ENCODE measurements at regions not wholly inside any gene's neighbourhood (a gene's known extent, or its start where the extent isn't known, plus 50 kb on each side); places are given as distances from the start of the nearest gene placed in this dataset.

DNA sequence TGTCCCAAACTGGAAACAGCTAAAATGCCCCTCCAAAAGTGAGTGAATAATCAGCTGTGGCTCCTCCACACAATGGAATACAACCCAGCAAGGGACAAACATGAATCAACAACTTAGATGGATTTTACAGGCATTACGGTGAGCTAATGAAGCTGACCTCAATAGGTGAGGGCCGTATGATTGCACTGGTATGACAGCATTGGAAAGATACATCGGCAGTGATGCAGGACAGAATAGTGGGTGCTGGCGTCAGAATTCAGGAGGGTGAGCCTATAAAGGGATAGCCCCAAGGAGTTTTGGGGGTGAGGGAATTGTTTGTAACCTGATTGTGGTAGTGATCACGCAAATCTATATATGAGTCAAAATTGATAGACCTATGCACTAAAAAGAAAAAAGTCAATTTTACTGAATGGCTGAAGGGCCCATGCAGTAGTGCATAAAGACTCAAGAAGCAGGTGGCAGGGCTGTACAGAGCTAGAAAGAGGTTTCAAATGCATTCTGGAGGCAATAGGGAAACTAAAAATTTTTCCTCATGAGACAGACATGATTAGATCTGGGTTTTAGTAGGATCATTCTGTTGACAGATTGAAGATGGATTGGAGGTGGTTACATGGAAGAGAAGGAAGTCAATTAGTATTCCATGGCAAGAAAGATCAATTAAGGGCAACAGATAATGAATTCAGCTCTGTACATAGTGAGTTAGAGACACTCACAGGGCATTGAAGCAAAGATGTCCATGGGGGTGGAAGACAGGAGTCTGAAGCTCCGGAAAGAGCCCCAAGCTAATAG lies 90.8 kb downstream of the IRS2 start (continued):
- TF ChIP-seq, protein P1, sequence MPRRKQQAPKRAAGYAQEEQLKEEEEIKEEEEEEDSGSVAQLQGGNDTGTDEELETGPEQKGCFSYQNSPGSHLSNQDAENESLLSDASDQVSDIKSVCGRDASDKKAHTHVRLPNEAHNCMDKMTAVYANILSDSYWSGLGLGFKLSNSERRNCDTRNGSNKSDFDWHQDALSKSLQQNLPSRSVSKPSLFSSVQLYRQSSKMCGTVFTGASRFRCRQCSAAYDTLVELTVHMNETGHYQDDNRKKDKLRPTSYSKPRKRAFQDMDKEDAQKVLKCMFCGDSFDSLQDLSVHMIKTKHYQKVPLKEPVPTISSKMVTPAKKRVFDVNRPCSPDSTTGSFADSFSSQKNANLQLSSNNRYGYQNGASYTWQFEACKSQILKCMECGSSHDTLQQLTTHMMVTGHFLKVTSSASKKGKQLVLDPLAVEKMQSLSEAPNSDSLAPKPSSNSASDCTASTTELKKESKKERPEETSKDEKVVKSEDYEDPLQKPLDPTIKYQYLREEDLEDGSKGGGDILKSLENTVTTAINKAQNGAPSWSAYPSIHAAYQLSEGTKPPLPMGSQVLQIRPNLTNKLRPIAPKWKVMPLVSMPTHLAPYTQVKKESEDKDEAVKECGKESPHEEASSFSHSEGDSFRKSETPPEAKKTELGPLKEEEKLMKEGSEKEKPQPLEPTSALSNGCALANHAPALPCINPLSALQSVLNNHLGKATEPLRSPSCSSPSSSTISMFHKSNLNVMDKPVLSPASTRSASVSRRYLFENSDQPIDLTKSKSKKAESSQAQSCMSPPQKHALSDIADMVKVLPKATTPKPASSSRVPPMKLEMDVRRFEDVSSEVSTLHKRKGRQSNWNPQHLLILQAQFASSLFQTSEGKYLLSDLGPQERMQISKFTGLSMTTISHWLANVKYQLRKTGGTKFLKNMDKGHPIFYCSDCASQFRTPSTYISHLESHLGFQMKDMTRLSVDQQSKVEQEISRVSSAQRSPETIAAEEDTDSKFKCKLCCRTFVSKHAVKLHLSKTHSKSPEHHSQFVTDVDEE (CRISPR knock-in tag; IDR thresholded peaks at IDR 0.05) = no peak
- TF ChIP-seq, protein P2, sequence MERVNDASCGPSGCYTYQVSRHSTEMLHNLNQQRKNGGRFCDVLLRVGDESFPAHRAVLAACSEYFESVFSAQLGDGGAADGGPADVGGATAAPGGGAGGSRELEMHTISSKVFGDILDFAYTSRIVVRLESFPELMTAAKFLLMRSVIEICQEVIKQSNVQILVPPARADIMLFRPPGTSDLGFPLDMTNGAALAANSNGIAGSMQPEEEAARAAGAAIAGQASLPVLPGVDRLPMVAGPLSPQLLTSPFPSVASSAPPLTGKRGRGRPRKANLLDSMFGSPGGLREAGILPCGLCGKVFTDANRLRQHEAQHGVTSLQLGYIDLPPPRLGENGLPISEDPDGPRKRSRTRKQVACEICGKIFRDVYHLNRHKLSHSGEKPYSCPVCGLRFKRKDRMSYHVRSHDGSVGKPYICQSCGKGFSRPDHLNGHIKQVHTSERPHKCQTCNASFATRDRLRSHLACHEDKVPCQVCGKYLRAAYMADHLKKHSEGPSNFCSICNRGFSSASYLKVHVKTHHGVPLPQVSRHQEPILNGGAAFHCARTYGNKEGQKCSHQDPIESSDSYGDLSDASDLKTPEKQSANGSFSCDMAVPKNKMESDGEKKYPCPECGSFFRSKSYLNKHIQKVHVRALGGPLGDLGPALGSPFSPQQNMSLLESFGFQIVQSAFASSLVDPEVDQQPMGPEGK (CRISPR knock-in tag; IDR thresholded peaks at IDR 0.05; ENCODE audit: borderline replicate concordance) = no peak
- no peak for TF ChIP-seq ARNTL (CRISPR knock-in tag; IDR thresholded peaks at IDR 0.05; ENCODE audit: borderline replicate concordance, low read depth)
- TF ChIP-seq CSDC2 (CRISPR knock-in tag; IDR thresholded peaks at IDR 0.05) = no peak
- TF ChIP-seq, protein P3, sequence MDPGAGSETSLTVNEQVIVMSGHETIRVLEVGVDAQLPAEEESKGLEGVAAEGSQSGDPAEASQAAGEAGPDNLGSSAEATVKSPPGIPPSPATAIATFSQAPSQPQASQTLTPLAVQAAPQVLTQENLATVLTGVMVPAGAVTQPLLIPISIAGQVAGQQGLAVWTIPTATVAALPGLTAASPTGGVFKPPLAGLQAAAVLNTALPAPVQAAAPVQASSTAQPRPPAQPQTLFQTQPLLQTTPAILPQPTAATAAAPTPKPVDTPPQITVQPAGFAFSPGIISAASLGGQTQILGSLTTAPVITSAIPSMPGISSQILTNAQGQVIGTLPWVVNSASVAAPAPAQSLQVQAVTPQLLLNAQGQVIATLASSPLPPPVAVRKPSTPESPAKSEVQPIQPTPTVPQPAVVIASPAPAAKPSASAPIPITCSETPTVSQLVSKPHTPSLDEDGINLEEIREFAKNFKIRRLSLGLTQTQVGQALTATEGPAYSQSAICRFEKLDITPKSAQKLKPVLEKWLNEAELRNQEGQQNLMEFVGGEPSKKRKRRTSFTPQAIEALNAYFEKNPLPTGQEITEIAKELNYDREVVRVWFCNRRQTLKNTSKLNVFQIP (CRISPR knock-in tag; IDR thresholded peaks at IDR 0.05; ENCODE audit: borderline replicate concordance, low read depth) = no peak
- no peak for TF ChIP-seq ZFP30 (CRISPR knock-in tag; IDR thresholded peaks at IDR 0.05)

DNA sequence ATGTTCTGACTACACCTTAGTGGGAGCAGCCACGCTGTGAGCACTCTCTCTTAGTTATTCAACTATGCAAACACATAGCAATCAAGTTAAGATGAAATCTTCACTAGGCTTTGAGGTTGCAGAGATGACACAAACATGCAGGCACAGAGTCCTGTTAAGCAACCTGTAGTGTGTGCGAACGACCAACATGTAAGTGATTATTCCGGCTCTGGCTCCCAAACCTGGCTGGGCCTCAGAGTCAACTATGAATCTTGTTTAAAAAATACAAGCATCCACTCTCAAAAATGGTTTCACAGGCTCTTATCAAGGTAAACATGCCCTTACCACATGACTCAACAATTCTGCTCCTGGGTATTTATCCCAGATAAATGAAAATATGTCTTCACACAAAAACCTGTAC lies 91.4 kb downstream of the IRS2 start:
- TF ChIP-seq ZNF8 (CRISPR knock-in tag; IDR thresholded peaks at IDR 0.05) (no peak), SNAI2 (CRISPR knock-in tag; IDR thresholded peaks at IDR 0.05) (no peak)
- ATAC-seq = no peak

DNA sequence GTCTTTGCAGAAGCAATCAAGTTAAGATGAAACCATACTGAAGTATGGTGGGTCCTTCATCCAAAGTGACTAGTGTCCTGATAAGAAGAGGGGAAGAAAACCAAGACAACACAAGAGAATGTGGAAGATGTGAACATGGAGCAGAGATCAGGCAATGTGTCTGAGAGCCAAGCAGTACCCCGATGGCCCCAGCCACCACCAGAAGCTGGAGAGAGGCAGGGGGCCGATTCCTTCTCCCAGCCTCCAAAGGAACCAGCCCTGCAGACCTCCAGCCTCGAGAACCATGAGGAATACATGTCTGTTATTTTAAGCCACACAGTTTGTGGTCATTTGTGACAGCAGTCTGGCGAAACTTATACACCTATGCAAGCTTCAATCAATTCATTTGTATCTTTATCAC lies 93.2 kb downstream of the IRS2 start:
- no peak for TF ChIP-seq ZFP3 (CRISPR knock-in tag; IDR thresholded peaks at IDR 0.05)
- TF ChIP-seq GLIS3 (CRISPR knock-in tag; IDR thresholded peaks at IDR 0.05) = no peak
- no peak for TF ChIP-seq ZNF8 (CRISPR knock-in tag; IDR thresholded peaks at IDR 0.05)
- TF ChIP-seq ZNF70 (CRISPR knock-in tag; IDR thresholded peaks at IDR 0.05) = no peak
- TF ChIP-seq OSR1 (CRISPR knock-in tag; IDR thresholded peaks at IDR 0.05) = no peak
- TF ChIP-seq TOX (CRISPR knock-in tag; IDR thresholded peaks at IDR 0.05; ENCODE audit: borderline replicate concordance) = no peak
- TF ChIP-seq, protein P4, sequence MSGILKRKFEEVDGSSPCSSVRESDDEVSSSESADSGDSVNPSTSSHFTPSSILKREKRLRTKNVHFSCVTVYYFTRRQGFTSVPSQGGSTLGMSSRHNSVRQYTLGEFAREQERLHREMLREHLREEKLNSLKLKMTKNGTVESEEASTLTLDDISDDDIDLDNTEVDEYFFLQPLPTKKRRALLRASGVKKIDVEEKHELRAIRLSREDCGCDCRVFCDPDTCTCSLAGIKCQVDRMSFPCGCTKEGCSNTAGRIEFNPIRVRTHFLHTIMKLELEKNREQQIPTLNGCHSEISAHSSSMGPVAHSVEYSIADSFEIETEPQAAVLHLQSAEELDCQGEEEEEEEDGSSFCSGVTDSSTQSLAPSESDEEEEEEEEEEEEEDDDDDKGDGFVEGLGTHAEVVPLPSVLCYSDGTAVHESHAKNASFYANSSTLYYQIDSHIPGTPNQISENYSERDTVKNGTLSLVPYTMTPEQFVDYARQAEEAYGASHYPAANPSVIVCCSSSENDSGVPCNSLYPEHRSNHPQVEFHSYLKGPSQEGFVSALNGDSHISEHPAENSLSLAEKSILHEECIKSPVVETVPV (CRISPR knock-in tag; IDR thresholded peaks at IDR 0.05) = no peak
- no peak for TF ChIP-seq ESRRG (CRISPR knock-in tag; IDR thresholded peaks at IDR 0.05)
- TF ChIP-seq PPARA (CRISPR knock-in tag; IDR thresholded peaks at IDR 0.05; ENCODE audit: borderline replicate concordance) = no peak
- no peak for TF ChIP-seq ZC3H10 (CRISPR knock-in tag; IDR thresholded peaks at IDR 0.05)
- TF ChIP-seq ZNF565 (CRISPR knock-in tag; conservative IDR thresholded peaks at IDR 0.05; ENCODE audit: low read depth) = no peak
- no peak for TF ChIP-seq TCF4 (CRISPR knock-in tag; IDR thresholded peaks at IDR 0.05; ENCODE audit: borderline replicate concordance)
- TF ChIP-seq, protein P2 (CRISPR knock-in tag; IDR thresholded peaks at IDR 0.05; ENCODE audit: borderline replicate concordance) = no peak
- ATAC-seq = no peak
